OCI-LY7 (cell line): ENCODE measurements at regions not wholly inside any gene's neighbourhood (a gene's known extent, or its start where the extent isn't known, plus 50 kb on each side); places are given as distances from the start of the nearest gene placed in this dataset.

Source experiments
- BruUV-seq: library from RNA; stranded (reverse); fragments of 400-500 nt; replicated peaks from 2 replicates; lab custom pipeline; 2021; lab: Mats Ljungman, UMichigan
- CTCF ChIA-PET: fragments of 300-600 bp; sonication (Branson Sonifier 250); formaldehyde crosslinking; loops from one replicate; lab custom pipeline; 2022; ENCODE audit warnings: antibody characterized with exemption; ENCODE audit not compliant: unreplicated experiment; lab: Charles Lee
- POLR2A ChIA-PET: fragments of 300-600 bp; sonication (Branson Sonifier 250); formaldehyde crosslinking; loops from one replicate; lab custom pipeline; 2022; ENCODE audit warnings: antibody characterized with exemption; lab: Charles Lee
- DNase-seq: peaks from one replicate; pipeline ENCODE4 v3.0.0-alpha.2; 2015; ENCODE audit warnings: low spot score
- H2AFZ ChIP-seq: fragments of 200-600 bp; sonication (generic), shearing (Covaris generic); 2 replicates; pipeline ENCODE4 v1.6.1; 2014; ENCODE audit warnings: mild to moderate bottlenecking, antibody characterized with exemption, low read length, moderate library complexity
- H3K27ac ChIP-seq: fragments of 200-600 bp; sonication (generic); 2 replicates; pipeline ENCODE4 v1.5.1; 2014; ENCODE audit warnings: mixed run types, low read depth, mild to moderate bottlenecking, moderate library complexity, low read length, inconsistent platforms; ENCODE audit not compliant: poor library complexity, severe bottlenecking
- H3K36me3 ChIP-seq: fragments of 200-600 bp; sonication (generic); 2 replicates; pipeline ENCODE4 v1.6.1; 2014; ENCODE audit warnings: mild to moderate bottlenecking, antibody characterized with exemption, low read length, moderate library complexity, mixed read lengths; ENCODE audit not compliant: insufficient read depth
- H3K4me1 ChIP-seq: fragments of 200-600 bp; sonication (generic); 2 replicates; pipeline ENCODE4 v1.5.1; 2014; ENCODE audit warnings: mild to moderate bottlenecking, low read length; ENCODE audit not compliant: insufficient read depth, poor library complexity, severe bottlenecking
- H3K4me2 ChIP-seq: fragments of 200-600 bp; sonication (generic); 2 replicates; pipeline ENCODE4 v1.6.1; 2014; ENCODE audit warnings: mild to moderate bottlenecking, low read length
- H3K4me3 ChIP-seq: fragments of 200-600 bp; sonication (generic); 2 replicates; pipeline ENCODE4 v1.5.1; 2014; ENCODE audit warnings: mild to moderate bottlenecking, low read depth, low read length; ENCODE audit not compliant: poor library complexity, severe bottlenecking
- H3K79me2 ChIP-seq: fragments of 200-600 bp; sonication (generic); 2 replicates; pipeline ENCODE4 v1.6.1; 2016; ENCODE audit warnings: low read depth, mild to moderate bottlenecking, low read length, moderate library complexity, mixed read lengths; ENCODE audit not compliant: insufficient read depth
- H3K9me2 ChIP-seq: fragments of 200-600 bp; sonication (generic); 2 replicates; pipeline ENCODE4 v1.6.1; 2016; ENCODE audit warnings: mild to moderate bottlenecking, low read length, mixed read lengths; ENCODE audit not compliant: insufficient read depth
- H3K9me3 ChIP-seq: fragments of 200-600 bp; sonication (generic); 2 replicates; pipeline ENCODE4 v1.6.1; 2014; ENCODE audit warnings: mild to moderate bottlenecking, mixed run types, low read length, mixed read lengths
- H4K20me1 ChIP-seq: fragments of 200-600 bp; sonication (generic); 2 replicates; pipeline ENCODE4 v1.6.1; 2014; ENCODE audit warnings: mild to moderate bottlenecking, antibody characterized with exemption, low read length, moderate library complexity, mixed read lengths; ENCODE audit not compliant: insufficient read depth
- EZH2phosphoT487 ChIP-seq: fragments of 200-600 bp; sonication (generic); IDR thresholded peaks from 2 replicates; pipeline ENCODE4 v1.6.1; 2018; ENCODE audit warnings: low read depth, borderline replicate concordance, mild to moderate bottlenecking, mixed run types, antibody characterized with exemption, low read length, moderate library complexity, mixed read lengths
- intact Hi-C: fragments of 100-400 bp; cut with micrococcal nuclease; formaldehyde crosslinking; loops from one replicate; pipeline ENCODE4 v1.10.0; 2022; ENCODE audit not compliant: unreplicated experiment
- TF ChIP-seq, protein P1 (sequence below): fragments of 200-600 bp; sonication (generic); conservative IDR thresholded peaks from 2 replicates; pipeline ENCODE4 v1.5.1; 2014; ENCODE audit warnings: mild to moderate bottlenecking, antibody characterized with exemption, low read length, moderate library complexity, mixed read lengths

DNA sequence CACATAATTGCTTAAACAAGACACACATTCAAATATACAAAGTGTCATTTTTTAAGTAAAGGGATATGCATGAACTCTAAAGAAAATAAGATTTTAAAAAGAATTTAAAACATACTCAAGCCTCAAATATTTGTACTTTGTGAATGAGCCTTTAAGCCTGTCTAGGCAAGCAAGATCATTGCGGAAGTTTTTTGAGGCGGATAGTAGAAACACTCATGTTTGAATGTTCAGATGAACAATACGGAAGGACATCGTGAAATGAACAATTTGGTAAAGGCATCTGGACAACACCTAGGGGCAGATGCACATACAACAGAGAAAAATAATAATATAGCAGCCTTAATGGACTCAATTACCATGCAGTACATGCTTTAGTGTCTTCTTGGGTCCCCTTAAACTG, 928.9 kb downstream of the TFAP2A start:
- H3K4me2 ChIP-seq: no peak overlapping the region

DNA sequence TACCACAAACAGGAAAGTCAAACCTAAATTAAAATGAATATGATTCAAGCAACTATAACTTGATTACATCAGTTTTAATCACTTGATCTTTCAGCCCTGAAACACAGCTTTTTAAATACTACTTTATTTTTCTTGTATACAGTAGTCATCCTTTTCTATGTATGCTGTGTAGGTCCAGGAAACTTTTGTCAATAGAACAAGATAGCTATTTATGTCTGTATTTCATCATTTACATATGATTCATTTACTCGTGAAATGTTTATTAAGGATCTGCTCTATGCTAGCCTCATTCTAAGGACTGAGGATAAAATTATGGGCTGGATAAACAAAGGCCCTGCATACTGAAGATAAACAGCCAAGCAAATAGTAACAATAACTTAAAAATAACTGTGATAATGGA, 930.2 kb downstream of the TFAP2A start:
- Histone ChIP-seq H4K20me1 (no peaks in the 10 kb centered on the region), H3K4me1 (no peaks in the 10 kb centered on the region), H2AFZ (no peak overlapping the region), H3K9me3 (no peaks in the 10 kb centered on the region), H3K4me2 (no peak overlapping the region), H3K79me2 (no peaks in the 10 kb centered on the region), H3K4me3 (no peak overlapping the region), H3K27ac (no peak overlapping the region), H3K9me2 (no peaks in the 10 kb centered on the region), H3K36me3 (no peaks in the 10 kb centered on the region)
- CTCF ChIA-PET: no interaction called here
- POLR2A ChIA-PET: interaction anchor here (1.1 kb wide), 1 partner anchor 10 kb away, joined by 3 read pairs; no protein-coding TSS in a partner anchor
- no peak for TF ChIP-seq EZH2phosphoT487
- TF ChIP-seq, protein P1, sequence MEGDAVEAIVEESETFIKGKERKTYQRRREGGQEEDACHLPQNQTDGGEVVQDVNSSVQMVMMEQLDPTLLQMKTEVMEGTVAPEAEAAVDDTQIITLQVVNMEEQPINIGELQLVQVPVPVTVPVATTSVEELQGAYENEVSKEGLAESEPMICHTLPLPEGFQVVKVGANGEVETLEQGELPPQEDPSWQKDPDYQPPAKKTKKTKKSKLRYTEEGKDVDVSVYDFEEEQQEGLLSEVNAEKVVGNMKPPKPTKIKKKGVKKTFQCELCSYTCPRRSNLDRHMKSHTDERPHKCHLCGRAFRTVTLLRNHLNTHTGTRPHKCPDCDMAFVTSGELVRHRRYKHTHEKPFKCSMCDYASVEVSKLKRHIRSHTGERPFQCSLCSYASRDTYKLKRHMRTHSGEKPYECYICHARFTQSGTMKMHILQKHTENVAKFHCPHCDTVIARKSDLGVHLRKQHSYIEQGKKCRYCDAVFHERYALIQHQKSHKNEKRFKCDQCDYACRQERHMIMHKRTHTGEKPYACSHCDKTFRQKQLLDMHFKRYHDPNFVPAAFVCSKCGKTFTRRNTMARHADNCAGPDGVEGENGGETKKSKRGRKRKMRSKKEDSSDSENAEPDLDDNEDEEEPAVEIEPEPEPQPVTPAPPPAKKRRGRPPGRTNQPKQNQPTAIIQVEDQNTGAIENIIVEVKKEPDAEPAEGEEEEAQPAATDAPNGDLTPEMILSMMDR: no peak
- intact Hi-C loops: no loop called here
- DNase-seq: no peak
- no TSS peak for BruUV-seq

More for the DNA sequence above, 928.9 kb downstream of the TFAP2A start:
- POLR2A ChIA-PET: interaction anchor here (0.6 kb wide), 1 partner anchor 29 kb away, joined by 4 read pairs; no protein-coding TSS in a partner anchor
- no peaks in the 10 kb centered on the region for H3K36me3 ChIP-seq
- no peak for TF ChIP-seq EZH2phosphoT487
- CTCF ChIA-PET: no interaction called here
- H4K20me1 ChIP-seq: no peaks in the 10 kb centered on the region
- H3K79me2 ChIP-seq: no peaks in the 10 kb centered on the region
- no peak for DNase-seq
- no peak overlapping the region for H3K27ac ChIP-seq
- no TSS peak for BruUV-seq
- H3K4me3 ChIP-seq: no peak overlapping the region
- H2AFZ ChIP-seq: no peak overlapping the region
- no peaks in the 10 kb centered on the region for H3K9me3 ChIP-seq
- no peaks in the 10 kb centered on the region for H3K4me1 ChIP-seq
- no peaks in the 10 kb centered on the region for H3K9me2 ChIP-seq
- intact Hi-C loops: no loop called here

DNA sequence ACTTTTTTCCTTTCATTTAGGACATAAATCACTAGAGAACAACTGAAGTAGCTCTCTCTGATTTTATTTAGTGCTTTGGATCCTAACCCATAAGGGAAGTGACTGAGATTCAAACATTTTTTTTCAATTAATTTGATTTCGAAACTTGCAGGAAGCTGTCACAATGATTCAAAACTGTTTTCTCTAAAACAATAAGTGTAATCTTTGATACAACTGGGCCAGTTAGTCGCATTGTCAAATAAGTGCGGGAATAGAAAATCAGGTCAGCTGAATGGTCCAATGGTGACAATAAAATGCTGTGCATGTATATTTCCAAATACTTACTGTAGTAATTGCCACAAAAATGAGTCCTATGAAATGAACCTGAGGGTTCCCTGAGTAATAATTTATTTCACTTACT, 930.8 kb downstream of the TFAP2A start:
- no peak for DNase-seq
- TF ChIP-seq, protein P1: no peak
- TF ChIP-seq EZH2phosphoT487: no peak
- Histone ChIP-seq H3K4me3 (no peak overlapping the region), H3K4me1 (no peaks in the 10 kb centered on the region), H3K36me3 (no peaks in the 10 kb centered on the region), H3K27ac (no peak overlapping the region), H3K9me2 (no peaks in the 10 kb centered on the region), H4K20me1 (no peaks in the 10 kb centered on the region), H3K9me3 (no peaks in the 10 kb centered on the region), H2AFZ (no peak overlapping the region), H3K4me2 (no peak overlapping the region), H3K79me2 (no peaks in the 10 kb centered on the region)
- intact Hi-C loops: no loop called here
- ChIA-PET CTCF (no interaction called here), POLR2A (interaction anchor here (1.1 kb wide), 1 partner anchor 11 kb away, joined by 3 read pairs; no protein-coding TSS in a partner anchor)
- no TSS peak for BruUV-seq
